Keratinocyte (primary cell): ENCODE measurements at regions not wholly inside any gene's neighbourhood (a gene's known extent, or its start where the extent isn't known, plus 50 kb on each side); places are given as distances from the start of the nearest gene placed in this dataset.
A peak's percentile ranks its signal among the peaks of the same experiment; 100 is the strongest.
"Not testable (repeated sequence)": the region's sequence is repeated elsewhere in the genome, so short reads cannot be mapped to it uniquely, and the experiment has no call there.

Source experiments
- DNase-seq: peaks from one replicate; pipeline ENCODE4 v3.0.0-alpha.2; 2011; ENCODE audit warnings: low read depth, missing footprints, low spot score
- FAIRE-seq: peaks from 2 replicates; lab custom pipeline; 2011; peaks lifted over from hg19 to GRCh38; lab: Jason Lieb, UNC
- H2AFZ ChIP-seq: 2 replicates; pipeline ENCODE4 v1.6.0; 2012; ENCODE audit warnings: low read length, control low read depth, inconsistent platforms; ENCODE audit not compliant: control insufficient read depth
- H3K27ac ChIP-seq: 2 replicates; pipeline ENCODE4 v1.5.1; 2011; ENCODE audit warnings: low read length; ENCODE audit not compliant: control insufficient read depth, insufficient read depth
- H3K27me3 ChIP-seq: 3 replicates; pipeline ENCODE4 v1.6.0; 2011; ENCODE audit warnings: low read length; ENCODE audit not compliant: control insufficient read depth, insufficient read depth; ENCODE audit errors: extremely low read depth
- H3K36me3 ChIP-seq, 2 experiments: 2 replicates in 1 of 2; 3 replicates in 1 of 2; pipeline ENCODE4 v1.5.1; 2011; ENCODE audit warnings: low read length in 2 of 2, mild to moderate bottlenecking in 1 of 2; ENCODE audit not compliant: control insufficient read depth in 2 of 2, insufficient read depth in 2 of 2; ENCODE audit errors: extremely low read depth in 1 of 2
- H3K4me1 ChIP-seq: 3 replicates; pipeline ENCODE4 v1.5.1; 2011; ENCODE audit warnings: low read length; ENCODE audit not compliant: control insufficient read depth, insufficient read depth; ENCODE audit errors: extremely low read depth
- H3K4me2 ChIP-seq: 3 replicates; pipeline ENCODE4 v1.6.0; 2011; ENCODE audit warnings: low read depth, low read length; ENCODE audit not compliant: control insufficient read depth, insufficient read depth; ENCODE audit errors: extremely low read depth
- H3K4me3 ChIP-seq, 3 experiments: fragments of 200-600 bp in 1 of 3; sonication (generic) in 1 of 3; 2 replicates in 2 of 3; 3 replicates in 1 of 3; pipeline ENCODE4 v1.5.1; 2011 to 2016; ENCODE audit warnings: low read length in 3 of 3, mild to moderate bottlenecking in 3 of 3, control low read depth in 2 of 3, inconsistent platforms in 1 of 3, low read depth in 1 of 3, mixed read lengths in 1 of 3, mixed run types in 1 of 3, moderate library complexity in 1 of 3; ENCODE audit not compliant: control insufficient read depth in 2 of 3, insufficient read depth in 2 of 3; ENCODE audit errors: extremely low read depth in 1 of 3
- H3K79me2 ChIP-seq: 2 replicates; pipeline ENCODE4 v1.6.0; 2012; ENCODE audit warnings: low read length; ENCODE audit not compliant: control insufficient read depth, insufficient read depth
- H3K9ac ChIP-seq: 3 replicates; pipeline ENCODE4 v1.6.0; 2011; ENCODE audit warnings: low read length; ENCODE audit not compliant: control insufficient read depth, insufficient read depth; ENCODE audit errors: extremely low read depth
- H3K9me1 ChIP-seq: 3 replicates; pipeline ENCODE4 v1.6.0; 2011; ENCODE audit warnings: low read length; ENCODE audit not compliant: control insufficient read depth, insufficient read depth; ENCODE audit errors: extremely low read depth
- H3K9me3 ChIP-seq: 2 replicates; pipeline ENCODE4 v1.5.1; 2012; ENCODE audit warnings: low read depth, low read length; ENCODE audit not compliant: control insufficient read depth
- H4K20me1 ChIP-seq: 3 replicates; pipeline ENCODE4 v1.6.0; 2011; ENCODE audit warnings: low read length; ENCODE audit not compliant: control insufficient read depth, insufficient read depth; ENCODE audit errors: extremely low read depth
- EZH2 ChIP-seq: IDR thresholded peaks from one replicate; pipeline ENCODE4 v1.6.1; 2012; ENCODE audit warnings: inconsistent platforms, mild to moderate bottlenecking, low read length, moderate library complexity
- dilution Hi-C: fragments of 300-500 bp; cut with MboI; formaldehyde crosslinking; loops from one replicate; pipeline ENCODE4 v1.7.0; 2020; ENCODE audit warnings: low sequenced_read_pairs; ENCODE audit not compliant: extremely low pct_ligation_motif_present
- TF ChIP-seq, protein P1 (sequence below), 3 experiments: IDR thresholded peaks in 1 of 3; conservative IDR thresholded peaks in 1 of 3; optimal IDR thresholded peaks in 1 of 3; 2 replicates in 2 of 3; 3 replicates in 1 of 3; pipeline versions ENCODE3 to v1.5.1; 2011; ENCODE audit warnings: low read length in 3 of 3, mild to moderate bottlenecking in 3 of 3, moderate library complexity in 2 of 3, control low read depth in 1 of 3, inconsistent platforms in 1 of 3; ENCODE audit not compliant: insufficient read depth in 2 of 3; ENCODE audit errors: extremely low read depth in 1 of 3

DNA sequence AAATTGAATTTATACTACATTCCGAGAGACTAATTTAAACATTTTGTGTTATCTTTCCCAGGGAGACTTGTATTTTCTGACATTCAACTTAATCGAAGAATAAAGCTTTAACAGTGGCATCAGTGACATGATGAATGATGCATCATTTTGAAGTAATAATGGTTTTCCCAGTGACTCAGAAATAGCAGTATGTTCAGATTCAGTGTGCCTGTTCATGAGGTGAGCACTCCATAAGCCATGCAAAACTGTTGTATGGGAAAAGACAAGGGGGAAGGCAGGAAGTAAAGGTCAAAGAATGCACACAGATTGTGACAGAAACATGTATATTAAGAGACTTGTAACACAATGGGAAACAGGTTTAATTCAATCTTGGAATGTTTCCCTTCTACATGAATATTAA, 1348.2 kb upstream of the GJE1 start:
- Histone ChIP-seq H3K9me1 (no peaks in the 10 kb centered on the region), H3K4me3 (no peak overlapping the region), H3K79me2 (no peaks in the 10 kb centered on the region), H3K4me2 (no peak overlapping the region), H4K20me1 (no peaks in the 10 kb centered on the region), H3K9ac (no peak overlapping the region), H3K4me1 (peaks cover 12% of the 10 kb centered on the region), H3K36me3 (no peaks in the 10 kb centered on the region), H2AFZ (no peak overlapping the region), H3K9me3 (no peaks in the 10 kb centered on the region), H3K27me3 (no peaks in the 10 kb centered on the region), H3K27ac (peak overlapping the region; percentile 16)
- TF ChIP-seq, protein P1, sequence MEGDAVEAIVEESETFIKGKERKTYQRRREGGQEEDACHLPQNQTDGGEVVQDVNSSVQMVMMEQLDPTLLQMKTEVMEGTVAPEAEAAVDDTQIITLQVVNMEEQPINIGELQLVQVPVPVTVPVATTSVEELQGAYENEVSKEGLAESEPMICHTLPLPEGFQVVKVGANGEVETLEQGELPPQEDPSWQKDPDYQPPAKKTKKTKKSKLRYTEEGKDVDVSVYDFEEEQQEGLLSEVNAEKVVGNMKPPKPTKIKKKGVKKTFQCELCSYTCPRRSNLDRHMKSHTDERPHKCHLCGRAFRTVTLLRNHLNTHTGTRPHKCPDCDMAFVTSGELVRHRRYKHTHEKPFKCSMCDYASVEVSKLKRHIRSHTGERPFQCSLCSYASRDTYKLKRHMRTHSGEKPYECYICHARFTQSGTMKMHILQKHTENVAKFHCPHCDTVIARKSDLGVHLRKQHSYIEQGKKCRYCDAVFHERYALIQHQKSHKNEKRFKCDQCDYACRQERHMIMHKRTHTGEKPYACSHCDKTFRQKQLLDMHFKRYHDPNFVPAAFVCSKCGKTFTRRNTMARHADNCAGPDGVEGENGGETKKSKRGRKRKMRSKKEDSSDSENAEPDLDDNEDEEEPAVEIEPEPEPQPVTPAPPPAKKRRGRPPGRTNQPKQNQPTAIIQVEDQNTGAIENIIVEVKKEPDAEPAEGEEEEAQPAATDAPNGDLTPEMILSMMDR (optimal IDR thresholded peaks at IDR 0.05 in 1 of 3, IDR thresholded peaks at IDR 0.05 in 1 of 3, conservative IDR thresholded peaks at IDR 0.05 in 1 of 3; ENCODE audit: extremely low read depth in 1 of 3, insufficient read depth in 2 of 3, low read length in 3 of 3), result no peak
- TF ChIP-seq EZH2, result no peak
- dilution Hi-C loops, result no loop called here
- peak; percentile 39 for FAIRE-seq
- DNase-seq, result peak; percentile 42

DNA sequence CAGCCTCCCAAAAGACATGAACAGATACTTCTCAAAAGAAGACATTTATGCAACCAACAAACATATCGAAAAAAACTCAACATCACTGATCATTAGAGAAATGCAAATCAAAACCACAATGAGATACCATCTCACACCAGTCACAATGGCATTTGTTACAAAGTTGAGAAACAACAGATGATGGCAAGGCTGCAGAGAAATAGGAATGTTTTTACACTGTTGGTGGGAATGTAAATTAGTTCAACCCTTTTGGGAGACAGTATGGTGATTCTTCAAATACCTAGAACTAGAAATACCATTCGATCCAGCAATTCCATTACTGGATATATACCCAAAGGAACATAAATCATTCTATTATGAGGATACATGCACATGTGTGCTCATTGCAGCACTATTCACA, 1349.2 kb upstream of the GJE1 start:
- H3K9me1 ChIP-seq, H3K27me3 ChIP-seq, H3K9me3 ChIP-seq, H3K79me2 ChIP-seq, H3K27ac ChIP-seq, dilution Hi-C loops, H3K36me3 ChIP-seq, H4K20me1 ChIP-seq, H2AFZ ChIP-seq, DNase-seq, FAIRE-seq, H3K9ac ChIP-seq, H3K4me2 ChIP-seq, H3K4me3 ChIP-seq: not testable (repeated sequence)
- H3K4me1 ChIP-seq, result peaks cover 13% of the 10 kb centered on the region

DNA sequence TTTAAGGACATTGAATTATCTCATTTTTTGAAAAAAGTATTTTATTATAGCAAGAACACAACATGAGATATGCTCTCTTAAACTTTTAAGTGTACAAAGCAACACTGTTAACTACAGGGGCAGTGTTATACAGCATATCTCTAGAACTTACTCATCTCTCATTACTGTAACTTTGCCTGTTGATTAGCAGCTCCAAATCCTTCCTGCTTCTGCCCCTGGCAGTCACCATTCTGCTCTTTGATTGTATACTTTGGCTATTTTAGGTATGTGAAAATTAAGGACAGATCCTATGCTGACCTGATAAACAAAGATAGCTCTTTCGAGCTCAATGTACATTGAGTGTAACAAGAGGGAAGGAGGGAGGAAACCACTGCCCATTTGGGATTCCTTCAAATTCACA, 1349.8 kb upstream of the GJE1 start:
- TF ChIP-seq EZH2, result no peak
- TF ChIP-seq, protein P1 (optimal IDR thresholded peaks at IDR 0.05 in 1 of 3, IDR thresholded peaks at IDR 0.05 in 1 of 3, conservative IDR thresholded peaks at IDR 0.05 in 1 of 3; ENCODE audit: extremely low read depth in 1 of 3, insufficient read depth in 2 of 3, low read length in 3 of 3), result no peak
- H3K4me1 ChIP-seq, result peaks cover 13% of the 10 kb centered on the region
- H3K4me3 ChIP-seq, result no peak overlapping the region
- H3K9me1 ChIP-seq, result no peaks in the 10 kb centered on the region
- H3K4me2 ChIP-seq, result no peak overlapping the region
- no peaks in the 10 kb centered on the region for H3K9me3 ChIP-seq
- no peaks in the 10 kb centered on the region for H3K79me2 ChIP-seq
- no peak overlapping the region for H3K9ac ChIP-seq
- no peaks in the 10 kb centered on the region for H4K20me1 ChIP-seq
- no peaks in the 10 kb centered on the region for H3K27me3 ChIP-seq
- H2AFZ ChIP-seq, result no peak overlapping the region
- FAIRE-seq, result no peak
- no peaks in the 10 kb centered on the region for H3K36me3 ChIP-seq
- H3K27ac ChIP-seq, result no peak overlapping the region
- DNase-seq, result no peak
- dilution Hi-C loops, result no loop called here
